ENCODE measurements at regions not wholly inside any gene's neighbourhood (a gene's known extent, or its start where the extent isn't known, plus 50 kb on each side); places are given as distances from the start of the nearest gene placed in this dataset.

DNA sequence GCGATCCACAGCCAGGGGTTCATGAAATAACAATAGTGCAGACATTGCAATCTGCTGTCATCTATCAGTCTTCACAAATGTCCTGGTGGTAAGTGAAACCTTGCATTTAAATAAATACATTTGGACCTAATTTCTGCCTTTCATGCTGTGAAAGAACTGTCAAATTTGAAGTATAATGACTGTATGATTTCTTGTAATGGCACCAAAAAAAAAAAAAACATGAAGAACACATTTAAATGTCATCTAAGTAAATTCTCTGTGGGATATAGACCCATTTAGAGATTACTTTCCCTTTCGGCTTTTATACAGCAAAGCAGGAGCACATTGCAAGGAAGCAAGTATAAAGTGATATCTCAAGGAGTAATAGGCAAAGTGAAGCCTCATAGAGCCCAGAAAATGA, 431.5 kb upstream of the SGCD start:
- no peak overlapping the region for H2AFZ ChIP-seq (ENCODE audit: low read length)
- H3K9me3 ChIP-seq (ENCODE audit: low read length) = no peaks in the 10 kb centered on the region
- no peaks in the 10 kb centered on the region for H3K36me3 ChIP-seq (ENCODE audit: insufficient read depth, low read length)
- CTCF ChIA-PET (ENCODE audit: unreplicated experiment) = no interaction called here
- intact Hi-C loops (cut with micrococcal nuclease; ENCODE audit: unreplicated experiment) = no loop called here
- TF ChIP-seq EZH2phosphoT487 (IDR thresholded peaks at IDR 0.05; ENCODE audit: borderline replicate concordance, low read depth, low read length) = no peak
- TF ChIP-seq, protein P1, sequence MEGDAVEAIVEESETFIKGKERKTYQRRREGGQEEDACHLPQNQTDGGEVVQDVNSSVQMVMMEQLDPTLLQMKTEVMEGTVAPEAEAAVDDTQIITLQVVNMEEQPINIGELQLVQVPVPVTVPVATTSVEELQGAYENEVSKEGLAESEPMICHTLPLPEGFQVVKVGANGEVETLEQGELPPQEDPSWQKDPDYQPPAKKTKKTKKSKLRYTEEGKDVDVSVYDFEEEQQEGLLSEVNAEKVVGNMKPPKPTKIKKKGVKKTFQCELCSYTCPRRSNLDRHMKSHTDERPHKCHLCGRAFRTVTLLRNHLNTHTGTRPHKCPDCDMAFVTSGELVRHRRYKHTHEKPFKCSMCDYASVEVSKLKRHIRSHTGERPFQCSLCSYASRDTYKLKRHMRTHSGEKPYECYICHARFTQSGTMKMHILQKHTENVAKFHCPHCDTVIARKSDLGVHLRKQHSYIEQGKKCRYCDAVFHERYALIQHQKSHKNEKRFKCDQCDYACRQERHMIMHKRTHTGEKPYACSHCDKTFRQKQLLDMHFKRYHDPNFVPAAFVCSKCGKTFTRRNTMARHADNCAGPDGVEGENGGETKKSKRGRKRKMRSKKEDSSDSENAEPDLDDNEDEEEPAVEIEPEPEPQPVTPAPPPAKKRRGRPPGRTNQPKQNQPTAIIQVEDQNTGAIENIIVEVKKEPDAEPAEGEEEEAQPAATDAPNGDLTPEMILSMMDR (conservative IDR thresholded peaks at IDR 0.05; ENCODE audit: low read length) = no peak
- no peak overlapping the region for H3K4me3 ChIP-seq (ENCODE audit: low read depth, low read length, poor library complexity, severe bottlenecking)
- no peaks in the 10 kb centered on the region for H3K4me1 ChIP-seq (ENCODE audit: insufficient read depth, low read length, poor library complexity, severe bottlenecking)
- BruUV-seq (replicated peaks) = no TSS peak
- no peak overlapping the region for H3K27ac ChIP-seq (ENCODE audit: low read depth, low read length, poor library complexity, severe bottlenecking)
- H4K20me1 ChIP-seq (ENCODE audit: insufficient read depth, low read length) = no peaks in the 10 kb centered on the region
- no peak overlapping the region for H3K4me2 ChIP-seq (ENCODE audit: low read length)
- H3K9me2 ChIP-seq (ENCODE audit: insufficient read depth, low read length) = no peaks in the 10 kb centered on the region
- POLR2A ChIA-PET = interaction anchor here (0.7 kb wide), 1 partner anchor 67 kb away, joined by 3 read pairs; no protein-coding TSS in a partner anchor
- H3K79me2 ChIP-seq (ENCODE audit: insufficient read depth, low read depth, low read length) = no peaks in the 10 kb centered on the region
- DNase-seq (ENCODE audit: low spot score) = no peak

DNA sequence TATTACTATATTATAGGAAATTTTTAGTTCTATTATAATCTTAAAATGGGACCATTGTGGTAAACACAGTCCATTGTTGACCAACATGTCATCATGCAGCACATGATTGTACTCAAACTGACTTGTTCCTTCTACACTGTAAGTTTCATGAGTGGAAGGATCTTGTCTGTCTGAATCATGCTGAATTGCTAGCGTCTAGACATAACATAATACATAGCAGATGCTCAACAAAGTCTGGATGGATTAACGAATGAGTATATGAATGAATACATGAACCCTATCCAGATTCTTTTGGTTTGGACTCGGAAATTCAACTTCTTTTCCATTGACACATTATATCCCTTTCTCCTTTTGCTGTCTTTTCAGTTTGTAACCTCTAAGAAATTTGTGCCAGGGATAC, 429.2 kb upstream of the SGCD start:
- Histone ChIP-seq H3K4me2 (ENCODE audit: low read length) (no peak overlapping the region), H3K4me1 (ENCODE audit: insufficient read depth, low read length, poor library complexity, severe bottlenecking) (no peaks in the 10 kb centered on the region), H3K9me2 (ENCODE audit: insufficient read depth, low read length) (no peaks in the 10 kb centered on the region), H3K79me2 (ENCODE audit: insufficient read depth, low read depth, low read length) (no peaks in the 10 kb centered on the region), H4K20me1 (ENCODE audit: insufficient read depth, low read length) (no peaks in the 10 kb centered on the region), H3K4me3 (ENCODE audit: low read depth, low read length, poor library complexity, severe bottlenecking) (no peak overlapping the region), H3K9me3 (ENCODE audit: low read length) (no peaks in the 10 kb centered on the region), H3K36me3 (ENCODE audit: insufficient read depth, low read length) (no peaks in the 10 kb centered on the region), H3K27ac (ENCODE audit: low read depth, low read length, poor library complexity, severe bottlenecking) (no peak overlapping the region), H2AFZ (ENCODE audit: low read length) (no peak overlapping the region)
- no peak for DNase-seq (ENCODE audit: low spot score)
- TF ChIP-seq, protein P1 (conservative IDR thresholded peaks at IDR 0.05; ENCODE audit: low read length) = no peak
- no peak for TF ChIP-seq EZH2phosphoT487 (IDR thresholded peaks at IDR 0.05; ENCODE audit: borderline replicate concordance, low read depth, low read length)
- no TSS peak for BruUV-seq (replicated peaks)
- intact Hi-C loops (cut with micrococcal nuclease; ENCODE audit: unreplicated experiment) = no loop called here
- CTCF ChIA-PET (ENCODE audit: unreplicated experiment) = no interaction called here
- POLR2A ChIA-PET = no interaction called here

DNA sequence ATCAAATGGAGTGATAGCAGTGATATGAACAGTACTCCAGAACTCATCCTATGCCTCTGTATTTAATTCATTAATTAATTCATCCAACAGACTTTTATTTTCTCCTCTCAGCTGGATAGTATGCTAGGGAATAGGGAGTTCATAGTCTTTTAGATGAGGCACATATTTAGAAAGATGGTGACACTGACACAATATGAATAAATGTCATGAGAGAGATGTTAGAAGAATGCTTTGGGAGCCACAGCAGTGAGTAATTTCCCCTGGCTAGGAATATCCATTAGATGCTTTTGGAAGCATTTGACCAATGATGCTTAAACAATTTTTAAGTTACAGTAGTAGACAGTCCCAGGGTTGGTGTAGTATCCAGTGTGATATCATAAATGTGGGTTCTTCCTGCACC, 428.7 kb upstream of the SGCD start:
- intact Hi-C loops (cut with micrococcal nuclease; ENCODE audit: unreplicated experiment) = no loop called here
- TF ChIP-seq, protein P1 (conservative IDR thresholded peaks at IDR 0.05; ENCODE audit: low read length) = no peak
- no peak for TF ChIP-seq EZH2phosphoT487 (IDR thresholded peaks at IDR 0.05; ENCODE audit: borderline replicate concordance, low read depth, low read length)
- CTCF ChIA-PET (ENCODE audit: unreplicated experiment) = no interaction called here

More for the DNA sequence above, 428.7 kb upstream of the SGCD start:
- Histone ChIP-seq H3K4me3 (ENCODE audit: low read depth, low read length, poor library complexity, severe bottlenecking) (no peak overlapping the region), H4K20me1 (ENCODE audit: insufficient read depth, low read length) (no peaks in the 10 kb centered on the region), H3K36me3 (ENCODE audit: insufficient read depth, low read length) (no peaks in the 10 kb centered on the region), H3K79me2 (ENCODE audit: insufficient read depth, low read depth, low read length) (no peaks in the 10 kb centered on the region), H3K9me3 (ENCODE audit: low read length) (no peaks in the 10 kb centered on the region), H3K4me2 (ENCODE audit: low read length) (no peak overlapping the region), H3K27ac (ENCODE audit: low read depth, low read length, poor library complexity, severe bottlenecking) (no peak overlapping the region), H2AFZ (ENCODE audit: low read length) (no peak overlapping the region), H3K4me1 (ENCODE audit: insufficient read depth, low read length, poor library complexity, severe bottlenecking) (no peaks in the 10 kb centered on the region), H3K9me2 (ENCODE audit: insufficient read depth, low read length) (no peaks in the 10 kb centered on the region)
- POLR2A ChIA-PET = no interaction called here
- DNase-seq (ENCODE audit: low spot score) = no peak
- BruUV-seq (replicated peaks) = no TSS peak
